Nephron progenitor cell (in vitro differentiated cells): ENCODE measurements at regions not wholly inside any gene's neighbourhood (a gene's known extent, or its start where the extent isn't known, plus 50 kb on each side); places are given as distances from the start of the nearest gene placed in this dataset.
"Not testable (repeated sequence)": the region's sequence is repeated elsewhere in the genome, so short reads cannot be mapped to it uniquely, and the experiment has no call there.

ENCODE experiments used
- DNase-seq: peaks from one replicate; pipeline ENCODE4 v3.0.0; 2021
- H3K27ac Mint-ChIP-seq: 2 replicates; pipeline ENCODE4 v1.8.0; 2021; ENCODE audit warnings: mild to moderate bottlenecking, moderate library complexity, mixed read lengths
- H3K27me3 Mint-ChIP-seq: 2 replicates; pipeline ENCODE4 v1.8.0; 2021; ENCODE audit warnings: mild to moderate bottlenecking, low read depth, mixed read lengths; ENCODE audit not compliant: poor library complexity
- H3K36me3 Mint-ChIP-seq: 2 replicates; pipeline ENCODE4 v1.8.0; 2021; ENCODE audit warnings: low read depth, mixed read lengths
- H3K4me1 Mint-ChIP-seq: 2 replicates; pipeline ENCODE4 v1.8.0; 2021; ENCODE audit warnings: mixed read lengths
- H3K4me3 Mint-ChIP-seq: 2 replicates; pipeline ENCODE4 v1.8.0; 2021; ENCODE audit warnings: mild to moderate bottlenecking, moderate library complexity, mixed read lengths
- H3K9me3 Mint-ChIP-seq: 2 replicates; pipeline ENCODE4 v1.8.0; 2021; ENCODE audit warnings: mild to moderate bottlenecking, moderate library complexity, mixed read lengths
- TF ChIP-seq, protein P1 (sequence below): fragments of 200-600 bp; sonication (generic); IDR thresholded peaks from 2 replicates; pipeline ENCODE4 v1.5.0; 2021; ENCODE audit warnings: antibody characterized with exemption

DNA sequence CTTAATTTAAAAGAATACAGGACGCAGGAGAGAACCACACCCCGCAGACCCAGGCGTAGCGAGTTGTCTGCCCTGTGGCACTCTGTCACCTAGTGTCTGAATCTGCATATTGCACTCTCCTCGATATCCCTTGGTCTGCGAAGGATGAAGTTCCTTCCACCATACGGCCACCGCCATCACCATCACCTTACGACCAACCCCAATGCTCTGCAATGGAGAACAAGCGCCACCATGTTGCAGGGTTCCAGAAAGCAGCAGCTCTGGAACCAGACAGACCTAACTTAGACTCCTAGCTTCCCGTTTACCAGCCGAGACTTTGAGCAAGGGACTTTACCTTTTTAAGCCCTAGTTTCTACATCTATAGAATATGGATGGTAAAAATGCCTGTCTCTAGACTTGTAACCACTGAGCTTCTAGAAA is 77.4 kb upstream of the DMRT1 start:
- DNase-seq = peak; percentile 45
- Mint-ChIP-seq H3K36me3 (peaks cover 4% of the 10 kb centered on the region), H3K9me3 (peaks cover 20% of the 10 kb centered on the region), H3K4me1 (peaks cover 6% of the 10 kb centered on the region), H3K27me3 (peaks cover 16% of the 10 kb centered on the region), H3K27ac (no peak overlapping the region), H3K4me3 (no peak overlapping the region)
- TF ChIP-seq, protein P1, sequence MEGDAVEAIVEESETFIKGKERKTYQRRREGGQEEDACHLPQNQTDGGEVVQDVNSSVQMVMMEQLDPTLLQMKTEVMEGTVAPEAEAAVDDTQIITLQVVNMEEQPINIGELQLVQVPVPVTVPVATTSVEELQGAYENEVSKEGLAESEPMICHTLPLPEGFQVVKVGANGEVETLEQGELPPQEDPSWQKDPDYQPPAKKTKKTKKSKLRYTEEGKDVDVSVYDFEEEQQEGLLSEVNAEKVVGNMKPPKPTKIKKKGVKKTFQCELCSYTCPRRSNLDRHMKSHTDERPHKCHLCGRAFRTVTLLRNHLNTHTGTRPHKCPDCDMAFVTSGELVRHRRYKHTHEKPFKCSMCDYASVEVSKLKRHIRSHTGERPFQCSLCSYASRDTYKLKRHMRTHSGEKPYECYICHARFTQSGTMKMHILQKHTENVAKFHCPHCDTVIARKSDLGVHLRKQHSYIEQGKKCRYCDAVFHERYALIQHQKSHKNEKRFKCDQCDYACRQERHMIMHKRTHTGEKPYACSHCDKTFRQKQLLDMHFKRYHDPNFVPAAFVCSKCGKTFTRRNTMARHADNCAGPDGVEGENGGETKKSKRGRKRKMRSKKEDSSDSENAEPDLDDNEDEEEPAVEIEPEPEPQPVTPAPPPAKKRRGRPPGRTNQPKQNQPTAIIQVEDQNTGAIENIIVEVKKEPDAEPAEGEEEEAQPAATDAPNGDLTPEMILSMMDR = peak; percentile 69

DNA sequence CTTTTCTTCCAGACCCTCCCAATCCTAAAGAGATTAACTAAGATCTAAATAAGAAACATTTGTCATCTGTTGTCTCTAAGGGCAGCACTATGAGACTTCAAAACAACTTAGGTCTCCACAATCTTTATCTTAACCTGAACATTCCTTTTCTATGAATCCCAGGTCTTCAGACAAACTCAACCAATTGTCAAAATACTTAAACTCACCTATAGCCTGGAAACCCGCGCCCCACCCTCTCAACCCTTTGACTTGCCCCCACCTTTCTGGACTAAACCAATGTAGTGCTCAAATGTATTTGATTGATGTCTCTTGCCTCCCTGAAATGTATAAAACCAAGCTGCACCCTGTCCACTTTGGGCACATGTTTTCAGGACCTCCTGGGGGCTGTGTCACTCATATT is 76.5 kb upstream of the DMRT1 start:
- no peak for DNase-seq
- TF ChIP-seq, protein P1 = no peak
- H3K9me3 Mint-ChIP-seq = peaks cover 29% of the 10 kb centered on the region
- H3K36me3 Mint-ChIP-seq = peaks cover 4% of the 10 kb centered on the region
- H3K4me3 Mint-ChIP-seq = no peak overlapping the region
- peaks cover 14% of the 10 kb centered on the region for H3K27me3 Mint-ChIP-seq
- H3K4me1 Mint-ChIP-seq = peaks cover 6% of the 10 kb centered on the region
- no peak overlapping the region for H3K27ac Mint-ChIP-seq

DNA sequence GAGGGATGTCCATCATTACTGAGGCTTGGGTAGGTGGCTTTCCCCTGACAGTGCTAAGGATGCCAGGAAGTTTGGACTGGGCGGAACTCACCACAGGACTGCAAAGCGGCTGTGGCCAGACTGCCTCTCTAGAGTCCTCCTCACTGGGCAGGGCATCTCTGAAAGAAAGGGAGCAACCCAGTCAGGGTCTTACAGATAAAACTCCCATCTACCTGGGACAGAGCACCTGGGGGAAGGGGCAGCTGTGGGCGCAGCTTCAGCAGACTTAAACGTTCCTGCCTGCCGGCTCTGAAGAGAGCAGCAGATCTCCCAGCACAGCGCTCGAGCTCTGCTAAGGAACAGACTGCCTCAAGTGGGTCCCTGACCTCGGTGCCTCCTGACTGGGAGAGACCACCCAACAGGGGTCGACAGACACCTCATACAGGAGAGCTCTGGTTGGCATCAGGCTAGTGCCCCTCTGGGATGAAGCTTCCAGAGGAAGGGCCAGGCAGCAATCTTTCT is 74.4 kb upstream of the DMRT1 start:
- not testable (repeated sequence) for H3K4me3 Mint-ChIP-seq, DNase-seq, H3K36me3 Mint-ChIP-seq

DNA sequence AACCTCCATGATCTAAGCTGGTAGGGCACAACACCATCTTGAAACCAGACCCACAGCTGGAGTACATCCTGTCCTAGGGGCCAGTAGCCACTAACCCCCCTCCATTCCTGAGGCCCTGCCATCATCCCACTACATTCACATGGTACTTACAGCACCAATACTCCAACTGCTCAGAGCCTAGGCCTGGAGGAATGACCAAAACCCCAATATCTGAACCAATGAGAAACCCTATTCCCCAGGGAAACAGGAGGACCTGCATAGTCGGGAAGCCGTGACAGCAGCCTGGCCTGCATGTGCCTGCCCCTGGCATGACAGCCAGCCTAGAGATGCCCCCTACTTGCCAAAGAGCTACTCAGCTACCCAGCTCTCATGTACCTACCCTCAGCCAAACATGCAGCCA is 65.4 kb upstream of the DMRT1 start:
- peaks cover 47% of the 10 kb centered on the region for H3K9me3 Mint-ChIP-seq
- peaks cover 10% of the 10 kb centered on the region for H3K36me3 Mint-ChIP-seq
- TF ChIP-seq, protein P1 = no peak
- no peak for DNase-seq
- H3K4me3 Mint-ChIP-seq = no peak overlapping the region
- peaks cover 4% of the 10 kb centered on the region for H3K27me3 Mint-ChIP-seq
- H3K27ac Mint-ChIP-seq = no peak overlapping the region
- H3K4me1 Mint-ChIP-seq = no peaks in the 10 kb centered on the region

More for the DNA sequence above, 74.4 kb upstream of the DMRT1 start:
- peaks cover 10% of the 10 kb centered on the region for H3K27me3 Mint-ChIP-seq
- H3K27ac Mint-ChIP-seq, H3K4me1 Mint-ChIP-seq: not testable (repeated sequence)
- H3K9me3 Mint-ChIP-seq = peaks cover 50% of the 10 kb centered on the region

DNA sequence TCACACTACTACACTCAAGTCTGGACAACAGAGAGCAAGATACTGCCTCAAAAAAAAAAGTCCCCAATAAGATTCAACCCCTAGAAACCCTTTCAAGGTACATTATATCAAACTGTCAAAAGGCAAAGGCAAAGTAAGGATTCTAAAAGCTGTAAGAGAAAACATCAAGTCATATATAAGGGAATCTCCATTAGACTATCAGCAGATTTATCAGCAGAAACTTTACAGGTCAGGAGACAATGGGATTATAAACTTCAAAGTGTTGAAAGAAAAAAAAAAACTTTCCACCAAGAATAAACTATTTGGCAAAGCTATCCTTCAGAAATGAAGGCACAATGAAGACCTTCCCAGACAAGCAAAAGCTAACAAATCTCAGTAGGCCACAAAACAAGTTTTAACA is 63.5 kb upstream of the DMRT1 start:
- Mint-ChIP-seq H3K27ac (no peak overlapping the region), H3K9me3 (peaks cover 38% of the 10 kb centered on the region), H3K36me3 (peaks cover 10% of the 10 kb centered on the region), H3K4me3 (no peak overlapping the region), H3K27me3 (peaks cover 4% of the 10 kb centered on the region), H3K4me1 (no peaks in the 10 kb centered on the region)
- TF ChIP-seq, protein P1 = no peak
- no peak for DNase-seq

DNA sequence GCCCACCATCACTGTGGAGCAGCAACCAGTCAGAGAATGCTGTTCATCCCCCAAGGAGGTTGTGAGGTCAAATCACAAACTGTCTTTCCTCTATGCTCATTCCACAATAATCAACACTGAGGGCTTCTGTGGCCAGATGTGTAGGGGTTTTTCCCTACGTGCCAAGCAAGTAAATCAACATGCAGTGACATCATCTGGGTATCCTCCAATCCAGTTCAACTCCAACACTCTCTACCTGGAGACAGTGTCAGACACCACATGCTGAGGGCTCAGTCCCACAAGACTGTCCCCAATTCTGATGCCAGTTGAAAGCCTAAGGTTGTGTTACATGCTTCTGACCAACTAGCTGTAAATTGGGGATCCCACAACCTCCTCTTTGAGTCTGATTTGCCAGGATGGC is 57.3 kb upstream of the DMRT1 start:
- Mint-ChIP-seq H3K9me3 (peaks cover 12% of the 10 kb centered on the region), H3K27ac (no peak overlapping the region), H3K4me1 (peaks cover 12% of the 10 kb centered on the region), H3K27me3 (peaks cover 10% of the 10 kb centered on the region), H3K4me3 (no peak overlapping the region), H3K36me3 (no peaks in the 10 kb centered on the region)
- TF ChIP-seq, protein P1 = no peak
- DNase-seq = no peak
